Heart right ventricle (tissue), 16 donors: ENCODE measurements at regions not wholly inside any gene's neighbourhood (a gene's known extent, or its start where the extent isn't known, plus 50 kb on each side); places are given as distances from the start of the nearest gene placed in this dataset.

Source experiments
- ATAC-seq, 8 donors: fragments of 200-7000 bp; cut with Tn5 transposase; one replicate each; pipeline ENCODE4 v1.9.1; 2020; ENCODE audit warnings: mild to moderate bottlenecking in 8 of 8, moderate library complexity in 8 of 8, moderate number of reproducible peaks in 1 of 8
- DNase-seq, 2 donors: peaks; one replicate each; pipeline ENCODE4 v3.0.0-alpha.2; 2020
- H3K27ac ChIP-seq, 10 donors: fragments of 200-600 bp; sonication (generic) in 2 of 10; one replicate each; pipeline versions ENCODE4 v1.5.0 to v1.8.0; 2020 to 2022; ENCODE audit warnings: mild to moderate bottlenecking in 3 of 10
- H3K27me3 ChIP-seq, 7 donors: fragments of 200-600 bp; one replicate each; pipeline ENCODE4 v1.8.0; 2021 to 2022; ENCODE audit warnings: mild to moderate bottlenecking in 2 of 7
- H3K36me3 ChIP-seq, 9 donors: fragments of 200-600 bp; sonication (generic) in 1 of 9; one replicate each; pipeline versions ENCODE4 v1.5.0 to v1.8.0; 2020 to 2022; ENCODE audit warnings: mild to moderate bottlenecking in 2 of 9
- H3K4me1 ChIP-seq, 9 donors: fragments of 200-600 bp; sonication (generic) in 1 of 9; one replicate each; pipeline versions ENCODE4 v1.5.0 to v1.8.0; 2020 to 2022; ENCODE audit warnings: mild to moderate bottlenecking in 4 of 9
- H3K4me3 ChIP-seq, 10 donors: fragments of 200-600 bp; sonication (generic) in 2 of 10; one replicate each; pipeline versions ENCODE4 v1.5.0 to v1.8.0; 2020 to 2022; ENCODE audit warnings: mild to moderate bottlenecking in 7 of 10, moderate library complexity in 2 of 10
- H3K9me3 ChIP-seq, 11 donors: fragments of 200-600 bp in 10 of 11; sonication (generic) in 2 of 11; one replicate each; pipeline versions ENCODE4 v1.5.0 to v1.8.0; 2013 to 2022; ENCODE audit warnings: mild to moderate bottlenecking in 2 of 11, control low read depth in 1 of 11, moderate library complexity in 1 of 11
- WGBS, 2 donors: extraction: QIAGEN DNeasy Blood & Tissue Kit; methylation state at CpG; one replicate each; pipeline ENCODE4 v1.1.7; 2013; ENCODE audit warnings: inconsistent platforms in 1 of 2; 5-methylcytosine and 5-hydroxymethylcytosine counted together
- intact Hi-C, 10 donors: fragments of 100-400 bp; cut with DNase I; formaldehyde crosslinking; loops; one replicate each; pipeline versions ENCODE4 v1.11.1 to v1.14.2; 2022
- TF ChIP-seq, protein P1 (sequence below), 9 donors: fragments of 200-600 bp; sonication (generic) in 2 of 9; IDR thresholded peaks; one replicate each; pipeline versions ENCODE4 v1.5.0 to v1.8.0; 2021 to 2022; ENCODE audit warnings: antibody characterized with exemption in 9 of 9, mild to moderate bottlenecking in 5 of 9, moderate library complexity in 1 of 9
- donor health status: Arrhythmogenic right ventricular cardiomyopathy.
- donor health status: ischemic (EF 13 %, LVEDD 7.1; RV severe dilation, severe dysfunction).
- donor health status: healthy with polysubstance abuse.
- donor health status: DM: no; HTN: yes; CAD: no.
- donor health status: DM: no; HTN: no; CAD: no.
- donor health status: ischemic (EF 25% LVEDD 6.9; RV normal size, moderate dysfunction).
- donor health status: ischemic (EF 25% LVEDD 5.7; RV mildly dilated, moderate dysfunction).
- donor health status: healthy.
- donor health status: DM: yes; HTN: yes; CAD: no.
- donor health status: Ischemic cardiomyopathy.
- donor health status: ischemic (EF 35%, LVEDD 5.7; RV mildly dilated, moderate dysfunction).
- donor health status: nonischemic (EF 11% LVEDD 7.7; RV severe dilation, severe dysfunction).
- donor health status: DM: yes; HTN: yes; CAD: no.
- donor health status: PGD.
- donor health status: ischemic (EF 29% LVEDD 5.4; RV normal size, mild dysfunction).
- donor health status: nonischemic (EF 23%, LVEDD 6.1; RV moderate dilation, normal function).

DNA sequence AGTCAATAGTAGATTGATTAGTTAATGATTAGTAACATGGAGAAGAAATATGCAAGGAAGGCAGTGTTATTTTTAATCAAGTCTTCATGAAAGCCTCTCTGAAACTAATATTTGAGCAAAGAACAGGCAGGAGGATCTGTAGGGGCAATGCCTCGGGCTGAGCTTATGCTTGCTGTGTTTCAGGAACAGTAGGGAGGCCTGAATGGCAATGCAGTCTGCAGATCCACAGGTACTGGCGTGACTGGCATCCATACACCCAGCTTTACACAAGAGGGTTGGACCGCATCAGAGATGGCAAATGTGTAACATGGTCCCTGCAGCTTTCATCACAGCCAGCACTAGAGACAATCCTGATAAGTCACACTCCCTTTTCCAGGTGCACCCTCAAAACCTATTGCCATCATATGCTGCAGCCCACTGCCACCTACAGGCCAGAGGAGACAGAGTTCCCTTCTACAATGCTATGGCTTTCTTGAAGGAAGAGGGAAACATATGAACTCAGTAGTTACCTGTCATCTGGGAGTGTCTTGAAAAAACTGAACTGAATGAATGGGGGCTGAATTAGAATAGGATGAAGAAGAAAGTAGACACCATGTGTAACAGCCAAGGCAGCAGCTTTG is 582.4 kb upstream of the RAB6C start:
- peaks cover 0 to 6% (median 0%) of the 10 kb centered on the region in 9 donors for H3K4me1 ChIP-seq
- no peak overlapping the region for H3K4me3 ChIP-seq
- intact Hi-C loops: loop anchor here in 6 of 10 donors (5.0 to 10.0 kb wide), 4 partner anchors 660 to 1070 kb away; no protein-coding TSS in a partner anchor
- 72 to 77% methylated on average over 3 of the region's 3 CpGs for WGBS, 2 donors
- ATAC-seq: peak in 2 of 8 donors; percentile 59 to 69
- no peak overlapping the region for H3K27ac ChIP-seq
- H3K9me3 ChIP-seq: peaks cover 0 to 11% (median 0%) of the 10 kb centered on the region in 11 donors
- H3K36me3 ChIP-seq: no peaks in the 10 kb centered on the region
- peak in 1 of 2 donors; percentile 16 for DNase-seq
- TF ChIP-seq, protein P1, sequence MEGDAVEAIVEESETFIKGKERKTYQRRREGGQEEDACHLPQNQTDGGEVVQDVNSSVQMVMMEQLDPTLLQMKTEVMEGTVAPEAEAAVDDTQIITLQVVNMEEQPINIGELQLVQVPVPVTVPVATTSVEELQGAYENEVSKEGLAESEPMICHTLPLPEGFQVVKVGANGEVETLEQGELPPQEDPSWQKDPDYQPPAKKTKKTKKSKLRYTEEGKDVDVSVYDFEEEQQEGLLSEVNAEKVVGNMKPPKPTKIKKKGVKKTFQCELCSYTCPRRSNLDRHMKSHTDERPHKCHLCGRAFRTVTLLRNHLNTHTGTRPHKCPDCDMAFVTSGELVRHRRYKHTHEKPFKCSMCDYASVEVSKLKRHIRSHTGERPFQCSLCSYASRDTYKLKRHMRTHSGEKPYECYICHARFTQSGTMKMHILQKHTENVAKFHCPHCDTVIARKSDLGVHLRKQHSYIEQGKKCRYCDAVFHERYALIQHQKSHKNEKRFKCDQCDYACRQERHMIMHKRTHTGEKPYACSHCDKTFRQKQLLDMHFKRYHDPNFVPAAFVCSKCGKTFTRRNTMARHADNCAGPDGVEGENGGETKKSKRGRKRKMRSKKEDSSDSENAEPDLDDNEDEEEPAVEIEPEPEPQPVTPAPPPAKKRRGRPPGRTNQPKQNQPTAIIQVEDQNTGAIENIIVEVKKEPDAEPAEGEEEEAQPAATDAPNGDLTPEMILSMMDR (IDR thresholded peaks at IDR 0.05): peak; percentile 33 to 67 (median 57)
- H3K27me3 ChIP-seq: no peaks in the 10 kb centered on the region

GRCh38 chr2:129400826-129401225 is 578.6 kb upstream of the RAB6C start:
- intact Hi-C loops: no loop called here
- Histone ChIP-seq H3K4me3 (no peak overlapping the region), H3K4me1 (peaks cover 0 to 9% (median 0%) of the 10 kb centered on the region in 9 donors), H3K27me3 (no peaks in the 10 kb centered on the region), H3K27ac (no peak overlapping the region), H3K36me3 (no peaks in the 10 kb centered on the region), H3K9me3 (no peaks in the 10 kb centered on the region)
- WGBS, 2 donors: 61 to 65% methylated on average over 7 of the region's 7 CpGs
- ATAC-seq (no peak), DNase-seq (no peak)
- TF ChIP-seq, protein P1 (IDR thresholded peaks at IDR 0.05): no peak

DNA sequence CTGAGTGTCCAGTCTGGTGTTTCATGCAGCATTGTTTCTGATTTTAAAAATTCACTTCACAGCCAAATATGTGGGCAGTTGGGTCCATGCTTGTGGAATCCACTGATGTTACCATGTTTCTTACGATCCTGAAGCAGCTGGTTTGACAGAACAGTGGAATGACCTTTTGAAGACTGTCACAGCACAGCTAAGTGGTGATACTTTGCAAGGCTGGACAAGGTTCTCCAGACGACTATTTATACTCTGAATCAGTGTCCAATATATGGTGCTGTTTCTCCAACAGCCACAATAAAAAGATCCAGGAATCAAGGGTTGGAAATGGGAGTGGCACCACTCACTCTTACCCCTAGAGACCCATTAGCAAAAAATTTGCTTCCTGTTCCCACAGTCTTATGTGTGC is 577.4 kb upstream of the RAB6C start:
- H3K27me3 ChIP-seq: no peaks in the 10 kb centered on the region
- H3K9me3 ChIP-seq: no peaks in the 10 kb centered on the region
- H3K36me3 ChIP-seq: no peaks in the 10 kb centered on the region
- H3K27ac ChIP-seq: no peak overlapping the region
- ATAC-seq (peak in 2 of 8 donors; percentile 33 to 60), DNase-seq (no peak)
- intact Hi-C loops: no loop called here
- no peak overlapping the region for H3K4me3 ChIP-seq
- H3K4me1 ChIP-seq: peaks cover 0 to 9% (median 0%) of the 10 kb centered on the region in 9 donors
- 22 to 46% methylated on average over 2 of the region's 2 CpGs for WGBS, 2 donors
- TF ChIP-seq, protein P1 (IDR thresholded peaks at IDR 0.05): no peak

DNA sequence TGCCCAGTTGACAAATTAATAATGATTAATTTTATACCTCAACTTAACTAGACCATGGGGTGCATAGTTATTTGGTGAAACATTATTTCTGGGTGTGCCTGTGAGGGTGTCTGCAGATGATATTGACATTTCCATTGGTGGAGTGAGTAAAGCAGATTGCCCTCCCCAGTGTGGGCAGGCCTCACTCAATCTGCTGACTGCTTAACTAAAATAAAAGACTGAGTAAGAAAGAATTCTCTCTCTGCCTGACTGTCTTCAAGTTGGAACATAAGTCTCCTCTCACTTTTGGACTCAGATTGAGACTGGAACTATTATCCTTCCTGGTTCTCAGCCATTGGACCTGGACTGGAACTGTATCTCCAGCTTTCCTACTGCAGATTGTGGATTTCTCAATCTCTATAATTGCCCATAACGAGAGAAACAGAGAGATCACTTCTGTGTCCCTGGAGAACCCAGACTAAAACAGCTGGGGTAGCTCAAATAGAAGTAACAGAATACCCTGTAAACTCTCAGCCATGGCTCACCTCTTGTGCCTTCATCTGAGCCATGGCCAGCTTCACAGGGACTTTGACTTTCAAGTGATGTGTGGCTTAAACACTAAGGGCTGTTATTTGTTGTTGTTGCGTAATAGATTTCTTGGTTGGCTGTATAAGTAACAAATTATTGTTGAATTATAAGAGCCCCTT is 575.3 kb upstream of the RAB6C start:
- Histone ChIP-seq H3K36me3 (no peaks in the 10 kb centered on the region), H3K4me3 (no peak overlapping the region), H3K4me1 (peaks cover 0 to 9% (median 0%) of the 10 kb centered on the region in 9 donors), H3K27ac (no peak overlapping the region), H3K9me3 (peaks cover 0 to 18% (median 0%) of the 10 kb centered on the region in 11 donors), H3K27me3 (no peaks in the 10 kb centered on the region)
- TF ChIP-seq, protein P1 (IDR thresholded peaks at IDR 0.05): no peak
- DNase-seq (no peak), ATAC-seq (peak in 1 of 8 donors; percentile 39)
- intact Hi-C loops: no loop called here
- 65 to 74% methylated on average over 2 of the region's 2 CpGs for WGBS, 2 donors
